ENCODE measurements at regions not wholly inside any gene's neighbourhood (a gene's known extent, or its start where the extent isn't known, plus 50 kb on each side); places are given as distances from the start of the nearest gene placed in this dataset.

GRCh38 chr3:64392001-64392400, 166.7 kb upstream of the PRICKLE2 start:
- no peak for TF ChIP-seq FOXK2 (IDR thresholded peaks at IDR 0.05)
- no peak for TF ChIP-seq ELF4 (IDR thresholded peaks at IDR 0.05)
- TF ChIP-seq NFRKB (IDR thresholded peaks at IDR 0.05): no peak
- TF ChIP-seq, protein P1, sequence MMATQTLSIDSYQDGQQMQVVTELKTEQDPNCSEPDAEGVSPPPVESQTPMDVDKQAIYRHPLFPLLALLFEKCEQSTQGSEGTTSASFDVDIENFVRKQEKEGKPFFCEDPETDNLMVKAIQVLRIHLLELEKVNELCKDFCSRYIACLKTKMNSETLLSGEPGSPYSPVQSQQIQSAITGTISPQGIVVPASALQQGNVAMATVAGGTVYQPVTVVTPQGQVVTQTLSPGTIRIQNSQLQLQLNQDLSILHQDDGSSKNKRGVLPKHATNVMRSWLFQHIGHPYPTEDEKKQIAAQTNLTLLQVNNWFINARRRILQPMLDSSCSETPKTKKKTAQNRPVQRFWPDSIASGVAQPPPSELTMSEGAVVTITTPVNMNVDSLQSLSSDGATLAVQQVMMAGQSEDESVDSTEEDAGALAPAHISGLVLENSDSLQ (IDR thresholded peaks at IDR 0.05): no peak
- no peak for TF ChIP-seq ZNF384 (IDR thresholded peaks at IDR 0.05)
- TF ChIP-seq FOXM1 (IDR thresholded peaks at IDR 0.05; ENCODE audit: borderline replicate concordance): no peak
- no peak for TF ChIP-seq BHLHE40 (IDR thresholded peaks at IDR 0.05; ENCODE audit: borderline replicate concordance)
- TF ChIP-seq ARNT (IDR thresholded peaks at IDR 0.05): no peak
- TF ChIP-seq LEF1 (IDR thresholded peaks at IDR 0.05; ENCODE audit: borderline replicate concordance): no peak
